B cell (primary cell): ENCODE measurements at regions not wholly inside any gene's neighbourhood (a gene's known extent, or its start where the extent isn't known, plus 50 kb on each side); places are given as distances from the start of the nearest gene placed in this dataset.

Source experiments
- ATAC-seq: fragments of 200-7000 bp; cut with Tn5 transposase; one replicate; pipeline ENCODE4 v1.10.0; 2021; ENCODE audit warnings: low read depth, mild to moderate bottlenecking, moderate number of reproducible peaks, moderate library complexity
- CTCF ChIA-PET: fragments of 350-600 bp; sonication (Branson Sonifier 250); formaldehyde crosslinking; loops from one replicate; lab custom pipeline; 2021; ENCODE audit warnings: antibody characterized with exemption, inconsistent platforms; lab: Charles Lee
- POLR2A ChIA-PET: fragments of 350-600 bp; sonication (Branson Sonifier 250); formaldehyde crosslinking; loops from one replicate; lab custom pipeline; 2021; ENCODE audit warnings: antibody characterized with exemption; lab: Charles Lee
- DNase-seq: peaks from one replicate; pipeline ENCODE4 v3.0.0; 2013
- H2AFZ ChIP-seq: 2 replicates; pipeline ENCODE4 v1.6.1; 2012; ENCODE audit warnings: mild to moderate bottlenecking, low read depth, low read length; ENCODE audit not compliant: insufficient read depth, poor library complexity, severe bottlenecking
- H3K27ac ChIP-seq, 2 donors: 1 replicate in 1 of 2; 2 replicates in 1 of 2; pipeline ENCODE4 v1.5.1; 2012 to 2013; ENCODE audit warnings: low read length in 2 of 2, mild to moderate bottlenecking in 2 of 2, moderate library complexity in 1 of 2
- H3K27me3 ChIP-seq, 4 experiments: fragments of 200-600 bp in 1 of 4; sonication (generic) in 1 of 4; replicated peaks in 1 of 4; 1 replicate in 2 of 4; 2 replicates in 2 of 4; pipeline versions ENCODE4 v1.6.1 to v1.7.0; 2013 to 2016; ENCODE audit warnings: low read length in 3 of 4, mild to moderate bottlenecking in 2 of 4, mixed read lengths in 1 of 4, moderate library complexity in 1 of 4; ENCODE audit not compliant: insufficient read depth in 4 of 4, control insufficient read depth in 3 of 4; ENCODE audit errors: control extremely low read depth in 1 of 4
- H3K36me3 ChIP-seq, 2 experiments: replicated peaks in 1 of 2; 1 replicate in 1 of 2; 2 replicates in 1 of 2; pipeline versions ENCODE4 v1.6.1 to v1.7.1; 2013; ENCODE audit warnings: low read length in 1 of 2; ENCODE audit not compliant: insufficient read depth in 2 of 2, control insufficient read depth in 1 of 2; ENCODE audit errors: control extremely low read depth in 1 of 2, extremely low read depth in 1 of 2
- H3K4me1 ChIP-seq, 2 donors: fragments of 200-600 bp in 1 of 2; sonication (generic) in 1 of 2; 1 replicate in 1 of 2; 2 replicates in 1 of 2; pipeline versions ENCODE4 v1.5.1 to v1.6.1; 2013 to 2017; ENCODE audit warnings: low read length in 2 of 2; ENCODE audit not compliant: control insufficient read depth in 2 of 2, insufficient read depth in 2 of 2
- H3K4me2 ChIP-seq: replicated peaks from 2 replicates; pipeline ENCODE3; 2012; ENCODE audit warnings: mild to moderate bottlenecking, low read depth, low read length; ENCODE audit not compliant: poor library complexity, severe bottlenecking
- H3K4me3 ChIP-seq, 5 experiments: fragments of 200-600 bp in 1 of 5; sonication (generic) in 1 of 5; 1 replicate in 3 of 5; 2 replicates in 2 of 5; pipeline versions ENCODE4 v1.5.1 to v1.7.0; 2011 to 2016; ENCODE audit warnings: low read length in 4 of 5, mild to moderate bottlenecking in 4 of 5, low read depth in 2 of 5, control low read depth in 1 of 5, moderate library complexity in 1 of 5; ENCODE audit not compliant: insufficient read depth in 1 of 5; ENCODE audit errors: control extremely low read depth in 1 of 5, extremely low read depth in 1 of 5
- H3K79me2 ChIP-seq: fragments of 200-600 bp; sonication (generic); one replicate; pipeline ENCODE4 v1.6.0; 2016; ENCODE audit warnings: low read length; ENCODE audit not compliant: control insufficient read depth, insufficient read depth
- H3K9ac ChIP-seq: fragments of 200-600 bp; sonication (generic); 2 replicates; pipeline ENCODE4 v1.6.1; 2017; ENCODE audit warnings: mild to moderate bottlenecking, low read length, moderate library complexity
- H3K9me3 ChIP-seq, 3 donors: one replicate each; pipeline versions ENCODE4 v1.6.1 to v1.7.1; 2013; ENCODE audit warnings: low read length in 2 of 3; ENCODE audit not compliant: control insufficient read depth in 2 of 3, insufficient read depth in 1 of 3; ENCODE audit errors: control extremely low read depth in 1 of 3
- H4K20me1 ChIP-seq: 2 replicates; pipeline ENCODE4 v1.6.0; 2012; ENCODE audit warnings: mild to moderate bottlenecking, low read length; ENCODE audit not compliant: insufficient read depth, control insufficient read depth, poor library complexity, severe bottlenecking
- H3K27ac Mint-ChIP-seq: one replicate; pipeline ENCODE4 v1.8.0; 2021; ENCODE audit warnings: mixed read lengths
- H3K27me3 Mint-ChIP-seq: one replicate; pipeline ENCODE4 v1.8.0; 2021; ENCODE audit warnings: mixed read lengths
- H3K4me1 Mint-ChIP-seq: one replicate; pipeline ENCODE4 v1.8.0; 2021; ENCODE audit warnings: mixed read lengths
- H3K4me3 Mint-ChIP-seq: one replicate; pipeline ENCODE4 v1.8.0; 2021; ENCODE audit warnings: mixed read lengths
- H3K9me3 Mint-ChIP-seq: one replicate; pipeline ENCODE4 v1.8.0; 2022; ENCODE audit warnings: mixed read lengths; ENCODE audit not compliant: insufficient read depth
- CTCF ChIP-seq: fragments of 200-600 bp; IDR thresholded peaks from one replicate; pipeline ENCODE4 v1.8.0; 2022; ENCODE audit warnings: antibody characterized with exemption, mild to moderate bottlenecking
- EZH2 ChIP-seq: IDR thresholded peaks from 2 replicates; pipeline ENCODE4 v1.6.1; 2012; ENCODE audit warnings: borderline replicate concordance, low read depth, mild to moderate bottlenecking, moderate library complexity, low read length; ENCODE audit not compliant: insufficient read depth, poor library complexity, severe bottlenecking
- WGBS: methylation state at CpG from one replicate; pipeline ENCODE4 v1.1.5; 2013; ENCODE audit warnings: missing lambda C conversion rate; ENCODE audit not compliant: insufficient coverage; 5-methylcytosine and 5-hydroxymethylcytosine counted together
- intact Hi-C: fragments of 100-400 bp; cut with micrococcal nuclease; formaldehyde crosslinking; loops from one replicate; pipeline ENCODE4 v1.10.0; 2022

GRCh38 chr4:19534159-19534558 is 717.5 kb upstream of the SLIT2 start:
- Mint-ChIP-seq H3K4me1 (no peaks in the 10 kb centered on the region), H3K4me3 (no peak overlapping the region), H3K27me3 (no peaks in the 10 kb centered on the region), H3K27ac (no peak overlapping the region), H3K9me3 (no peaks in the 10 kb centered on the region)
- Histone ChIP-seq H3K4me2 (no peak overlapping the region), H4K20me1 (no peaks in the 10 kb centered on the region), H3K9me3 (peaks cover 0 to 3% (median 0%) of the 10 kb centered on the region in 3 donors), H3K27me3 (no peaks in the 10 kb centered on the region), H3K4me1 (no peaks in the 10 kb centered on the region), H3K27ac (no peak overlapping the region), H3K79me2 (no peaks in the 10 kb centered on the region), H2AFZ (no peak overlapping the region), H3K36me3 (no peaks in the 10 kb centered on the region), H3K9ac (no peak overlapping the region), H3K4me3 (no peak overlapping the region)
- ChIA-PET CTCF (no interaction called here), POLR2A (no interaction called here)
- no peak for DNase-seq
- intact Hi-C loops, result no loop called here
- ATAC-seq, result no peak
- 80% methylated on average over 1 of the region's 3 CpGs for WGBS
- TF ChIP-seq EZH2 (no peak), CTCF (no peak)

- Histone ChIP-seq H3K4me3 (no peak overlapping the region), H3K4me2 (no peak overlapping the region), H3K36me3 (no peaks in the 10 kb centered on the region), H3K4me1 (no peaks in the 10 kb centered on the region), H3K27me3 (no peaks in the 10 kb centered on the region), H3K9ac (no peak overlapping the region), H3K27ac (no peak overlapping the region), H3K9me3 (peaks cover 0 to 6% (median 0%) of the 10 kb centered on the region in 3 donors), H4K20me1 (no peaks in the 10 kb centered on the region), H2AFZ (no peak overlapping the region), H3K79me2 (no peaks in the 10 kb centered on the region)
- ChIA-PET CTCF (no interaction called here), POLR2A (no interaction called here)
- DNase-seq, result peak; percentile 1
- TF ChIP-seq EZH2, result no peak
- Mint-ChIP-seq H3K4me1 (no peaks in the 10 kb centered on the region), H3K27ac (no peak overlapping the region), H3K9me3 (no peaks in the 10 kb centered on the region), H3K27me3 (no peaks in the 10 kb centered on the region), H3K4me3 (no peak overlapping the region)
- ATAC-seq, result no peak
- 100% methylated on average over 1 of the region's 5 CpGs for WGBS
- intact Hi-C loops, result no loop called here
Measured at GRCh38 chr4:19531906-19532848, 719.5 kb upstream of the SLIT2 start.
